Effector CD8-positive, alpha-beta T cell (primary cell): ENCODE measurements at regions not wholly inside any gene's neighbourhood (a gene's known extent, or its start where the extent isn't known, plus 50 kb on each side); places are given as distances from the start of the nearest gene placed in this dataset.

Source experiments
- DNase-seq: peaks from one replicate; lab custom pipeline; 2025; lab: John Stamatoyannopoulos, UW

DNA sequence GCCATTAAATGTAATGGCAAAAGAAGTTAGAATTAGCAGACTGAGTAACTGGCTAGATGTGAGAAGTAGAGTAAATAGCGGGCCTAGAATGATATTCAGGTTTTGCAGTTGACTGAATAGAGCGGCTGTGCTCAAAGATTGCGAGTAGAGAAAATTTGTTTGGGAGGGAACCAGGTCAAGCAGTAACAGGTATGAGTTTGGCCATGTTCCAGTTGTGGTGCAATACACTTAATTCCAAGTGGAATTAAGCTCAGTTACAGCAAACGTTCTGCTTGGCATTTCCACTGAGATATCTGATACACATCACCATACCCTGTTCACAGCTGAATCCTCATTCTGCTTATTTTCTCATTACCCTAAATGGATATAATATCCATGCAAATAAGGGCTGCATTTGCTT, 1382.9 kb downstream of the MRPL39 start:
- DNase-seq = no peak

DNA sequence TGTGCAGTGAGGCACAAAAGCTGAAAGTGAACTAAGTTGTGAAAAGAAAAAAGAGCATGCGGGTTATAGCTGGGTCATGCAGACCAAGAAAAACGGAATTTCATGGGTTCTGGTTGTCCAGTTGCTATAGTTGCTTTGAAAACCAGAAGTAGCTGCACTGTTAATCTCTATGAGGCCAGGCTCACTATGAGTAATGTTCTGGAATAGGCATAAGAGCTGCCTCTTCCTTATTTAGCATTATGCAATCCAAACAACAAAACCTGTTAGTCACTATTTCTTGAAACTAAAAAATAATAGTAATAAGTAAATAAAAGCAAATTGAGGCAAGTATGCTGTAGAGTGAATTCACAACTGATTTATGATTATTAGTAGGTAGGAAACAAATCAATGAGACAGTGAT, 1383.7 kb downstream of the MRPL39 start:
- no peak for DNase-seq

DNA sequence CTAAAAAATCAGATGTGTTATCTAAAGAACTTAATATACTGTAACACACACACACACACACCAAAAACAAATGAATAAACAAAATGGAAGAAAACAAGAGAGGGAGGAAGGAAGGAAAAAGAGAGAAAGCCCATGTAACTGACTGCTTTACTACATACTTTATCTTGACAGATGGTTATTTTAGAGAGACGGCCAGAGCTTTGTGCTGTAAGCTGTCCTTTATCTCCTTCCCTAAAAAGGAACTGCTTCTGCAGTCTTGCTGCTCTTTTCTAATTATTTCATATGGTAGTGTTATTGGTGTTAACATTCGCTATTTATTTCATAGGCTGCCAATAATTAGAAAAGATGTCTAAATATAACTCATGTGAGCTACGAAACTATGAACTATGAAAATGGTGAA, 1384.6 kb downstream of the MRPL39 start:
- DNase-seq = no peak

DNA sequence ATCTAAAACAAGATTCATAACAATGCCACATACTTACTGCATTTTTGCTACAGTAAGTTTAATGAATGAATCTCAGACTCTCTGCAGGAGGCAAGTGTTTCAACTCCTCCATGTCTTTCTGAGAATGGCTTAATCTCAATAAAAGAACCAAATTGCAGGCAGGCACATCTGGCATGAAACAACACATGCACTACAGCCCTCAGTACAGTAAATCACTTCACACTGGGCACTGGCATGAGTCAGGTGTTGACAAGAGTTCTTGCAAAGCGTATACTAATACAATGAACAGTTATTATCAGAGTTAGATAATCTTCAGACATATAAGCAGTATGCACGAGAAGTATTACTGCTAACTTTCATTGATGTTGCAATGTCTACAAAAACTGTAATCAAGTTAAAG, 1386.8 kb downstream of the MRPL39 start:
- DNase-seq = no peak

DNA sequence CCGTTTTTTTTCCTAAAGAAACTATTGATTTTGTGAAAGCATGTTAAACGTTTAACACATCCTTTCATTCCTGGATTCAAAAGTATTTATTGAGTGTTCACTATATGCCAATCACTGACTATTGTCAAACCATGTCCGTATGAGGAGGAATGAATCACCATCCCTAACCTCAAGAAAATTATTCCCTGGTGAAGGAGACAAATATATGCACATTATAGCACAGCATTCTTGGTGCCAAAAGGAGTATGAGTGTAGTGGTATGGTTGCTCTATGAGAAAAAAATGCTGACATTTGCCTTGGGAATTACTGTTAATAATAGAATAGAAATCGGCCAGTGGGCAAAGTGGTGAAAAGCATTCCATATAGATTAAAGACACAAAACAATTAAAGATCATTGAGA, 1390.1 kb downstream of the MRPL39 start:
- DNase-seq = no peak

DNA sequence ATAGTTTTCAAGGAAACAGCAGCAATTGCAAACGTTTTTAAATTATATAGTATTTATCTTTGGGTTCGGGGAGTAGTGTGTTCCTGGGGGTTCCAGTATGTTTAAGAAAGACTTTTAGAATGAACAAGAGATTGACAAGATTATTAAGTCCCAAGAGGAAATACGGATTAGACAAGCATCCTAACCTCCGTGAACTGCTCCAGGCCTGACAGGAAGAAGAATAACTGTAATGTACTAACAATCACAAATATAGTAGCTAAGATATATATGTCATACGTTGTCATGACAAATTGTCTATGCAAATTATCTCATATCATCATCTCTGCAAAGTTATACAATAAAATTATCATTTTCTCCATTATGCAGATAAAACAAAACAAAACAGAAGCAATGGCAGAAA, 1397.2 kb downstream of the MRPL39 start:
- DNase-seq = no peak

DNA sequence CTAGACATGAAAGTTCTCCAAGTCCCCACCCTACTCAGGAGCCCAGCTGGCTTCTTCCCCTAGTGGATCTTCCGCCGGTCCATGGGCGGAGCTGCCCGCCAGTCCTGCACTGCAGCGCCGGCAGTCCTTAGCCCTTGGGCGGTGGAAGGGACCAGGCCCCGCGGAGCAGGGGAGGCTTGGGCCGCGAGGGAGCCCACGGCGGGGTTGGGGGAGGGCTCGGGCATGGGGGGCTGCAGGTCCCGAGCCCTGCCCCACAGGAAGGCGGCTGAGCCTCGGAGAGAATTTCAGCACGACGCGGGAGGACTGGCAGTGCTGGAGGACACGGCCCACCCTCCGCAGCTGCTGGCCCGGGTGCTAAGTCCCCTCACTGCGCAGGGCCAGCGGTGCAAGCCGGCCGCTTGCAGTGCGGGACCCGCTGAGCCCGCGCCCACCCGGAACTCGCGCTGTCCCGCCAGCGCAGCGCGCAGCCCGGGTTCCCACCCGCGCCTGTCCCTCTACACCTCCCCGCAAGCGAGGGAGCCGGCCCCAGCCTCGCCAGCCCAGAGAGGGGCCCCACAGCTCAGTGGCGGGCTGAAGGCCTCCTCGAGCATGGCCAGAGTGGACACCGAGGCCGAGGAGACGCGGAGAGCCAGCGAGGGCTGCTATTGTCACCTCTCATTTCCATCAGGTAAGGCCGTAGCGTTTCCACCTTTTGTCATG, 1398.6 kb downstream of the MRPL39 start:
- no peak for DNase-seq

DNA sequence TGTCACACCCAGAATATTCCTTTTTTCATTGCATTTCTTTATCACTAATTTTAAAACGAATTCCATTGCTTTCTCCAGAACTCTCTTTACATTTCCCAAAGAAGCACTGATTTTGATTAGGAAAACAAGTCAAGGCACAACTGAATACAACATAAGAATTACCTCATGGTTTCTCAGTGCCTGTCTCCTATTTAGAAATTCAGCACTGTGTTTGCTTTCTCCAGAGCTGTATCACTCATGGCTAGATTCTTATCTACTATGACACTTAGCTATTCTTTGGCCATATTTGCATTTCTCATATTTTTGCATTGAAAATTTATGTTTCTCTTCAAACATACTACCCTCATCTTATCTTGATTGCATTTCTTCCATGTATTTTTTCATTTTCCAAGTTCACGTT, 1402.0 kb downstream of the MRPL39 start:
- no peak for DNase-seq

DNA sequence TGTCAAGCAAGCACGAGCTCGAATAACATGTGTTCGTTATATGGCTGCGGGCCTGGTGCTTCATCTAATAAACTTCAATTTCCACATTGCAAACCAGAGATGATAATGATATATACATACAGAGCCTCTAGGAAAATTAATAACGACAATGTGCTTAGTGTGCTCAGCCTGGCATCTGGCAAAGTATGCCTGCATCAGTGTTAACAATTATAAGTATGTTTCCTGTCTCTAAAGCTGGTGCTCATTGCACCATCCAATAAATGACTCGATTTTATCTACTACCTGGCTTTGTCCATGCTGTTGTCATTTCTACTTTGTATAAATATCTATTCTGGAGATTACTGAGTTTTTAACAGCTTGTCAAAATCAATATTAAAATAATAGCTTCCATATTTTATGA, 1402.6 kb downstream of the MRPL39 start:
- DNase-seq = no peak

DNA sequence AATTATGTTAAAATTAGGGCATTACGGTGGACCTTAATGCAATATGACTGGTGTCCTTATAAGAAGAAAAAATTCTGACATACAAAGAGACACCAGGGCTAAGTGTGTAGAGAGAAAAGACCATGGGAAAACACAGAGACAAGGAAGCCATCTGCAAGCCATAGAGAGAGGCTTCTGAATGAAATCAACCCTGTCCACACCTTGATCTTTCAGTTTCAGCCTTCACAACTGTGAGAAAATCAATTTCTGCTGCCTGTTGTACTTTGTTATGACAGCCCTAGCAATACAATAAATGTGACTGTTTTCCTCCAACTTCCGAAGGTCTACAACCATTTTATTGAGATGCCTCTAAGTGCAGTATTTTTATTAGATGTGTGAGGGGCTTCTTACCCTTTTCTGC, 1407.2 kb downstream of the MRPL39 start:
- DNase-seq = no peak

DNA sequence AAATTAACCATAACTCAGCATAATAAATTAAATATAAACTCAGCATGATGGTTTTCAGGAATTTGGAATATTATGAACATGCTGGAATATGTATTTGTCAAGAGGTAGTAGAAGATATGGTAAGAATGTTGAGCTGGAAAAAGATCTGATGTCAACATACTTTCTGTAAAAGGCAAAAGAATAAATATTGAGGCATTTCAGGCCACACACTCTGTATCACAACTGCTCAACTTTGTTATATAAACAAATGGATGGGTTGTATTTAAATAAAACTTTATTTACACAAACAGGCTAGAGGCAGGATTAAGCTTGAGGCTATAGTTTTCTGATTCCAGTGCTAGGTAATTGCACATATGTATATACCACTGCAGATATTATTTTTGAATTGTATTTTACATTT, 1409.4 kb downstream of the MRPL39 start:
- DNase-seq = no peak

DNA sequence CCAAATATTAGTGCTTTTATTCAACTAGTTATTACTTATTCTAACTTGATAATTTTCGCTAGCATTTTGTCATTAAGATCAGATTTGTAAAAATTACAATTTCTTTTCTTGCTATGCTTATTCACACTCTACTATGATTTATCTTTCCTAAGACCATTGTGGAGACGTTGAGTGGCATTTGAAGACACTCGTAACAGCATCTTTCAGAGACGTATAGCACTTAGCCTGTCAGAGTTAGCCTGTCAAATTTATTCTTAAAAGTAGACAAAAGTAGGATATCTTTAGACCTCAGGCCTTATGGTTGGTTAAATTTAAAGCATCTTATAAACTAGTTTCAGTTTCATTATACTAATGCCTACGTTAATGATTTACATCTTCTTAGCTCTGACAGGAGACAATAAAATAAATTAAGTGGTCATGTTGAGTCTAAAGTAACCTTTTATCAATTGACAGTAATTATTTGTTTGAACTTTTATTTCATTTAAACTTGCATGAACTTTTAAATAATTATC, 1410.1 kb downstream of the MRPL39 start:
- DNase-seq = no peak

DNA sequence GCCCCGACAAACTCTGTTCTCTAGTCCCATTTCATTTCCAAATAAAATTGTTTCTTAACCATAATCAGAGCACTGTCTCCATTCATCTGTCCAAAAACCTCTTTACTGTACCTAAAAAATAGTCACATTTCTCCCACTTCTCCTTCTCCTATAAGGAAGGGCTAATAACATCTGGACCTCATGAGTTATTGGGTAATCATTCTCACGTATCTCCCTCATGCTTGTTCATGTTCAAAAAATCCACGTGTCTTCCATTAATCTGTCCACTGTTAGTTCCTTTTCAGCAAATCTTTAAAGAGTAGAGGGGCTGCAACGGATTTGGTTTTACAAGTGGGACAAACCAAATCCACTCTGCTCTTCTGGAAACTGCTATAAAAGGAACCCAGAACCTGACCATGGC, 1418.8 kb downstream of the MRPL39 start:
- DNase-seq = no peak

DNA sequence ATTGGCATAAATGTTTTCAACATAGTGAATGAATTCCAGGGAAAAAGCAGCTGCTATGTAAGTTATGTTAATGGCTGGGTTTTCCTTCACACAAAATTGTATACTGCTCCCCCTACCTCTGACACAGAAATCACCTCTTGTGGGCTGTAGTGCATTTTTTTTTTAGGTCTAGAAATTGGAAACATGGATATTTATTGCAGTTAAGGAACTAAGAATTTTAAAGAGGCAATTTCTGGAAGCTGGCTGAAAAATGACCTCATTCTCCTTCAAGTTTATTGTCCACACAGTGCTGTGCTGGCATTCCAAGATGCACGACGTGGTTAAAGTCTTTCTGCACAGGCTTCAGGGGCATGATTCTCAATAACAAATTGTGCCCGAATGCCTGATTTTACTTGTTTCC, 1424.2 kb downstream of the MRPL39 start:
- no peak for DNase-seq

DNA sequence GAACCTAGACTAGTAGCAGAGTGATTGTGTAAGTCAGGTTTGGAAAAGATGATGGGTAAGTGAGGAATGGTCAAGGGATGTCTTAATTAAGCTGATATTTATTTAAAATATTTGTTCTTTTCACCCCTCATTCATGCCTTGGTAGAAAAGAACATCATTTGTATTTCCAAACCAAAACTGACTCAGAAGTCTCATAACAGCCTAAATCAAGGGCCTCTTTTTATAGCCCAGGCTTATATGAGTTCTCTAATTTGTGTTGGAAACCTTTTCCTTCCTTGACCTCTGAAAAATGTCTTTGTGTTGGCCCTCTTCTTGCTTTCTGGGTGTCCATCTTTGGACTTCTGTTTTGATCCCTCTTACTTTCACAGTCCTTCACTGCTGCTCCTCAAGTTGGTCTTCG, 1428.2 kb downstream of the MRPL39 start:
- DNase-seq = no peak

DNA sequence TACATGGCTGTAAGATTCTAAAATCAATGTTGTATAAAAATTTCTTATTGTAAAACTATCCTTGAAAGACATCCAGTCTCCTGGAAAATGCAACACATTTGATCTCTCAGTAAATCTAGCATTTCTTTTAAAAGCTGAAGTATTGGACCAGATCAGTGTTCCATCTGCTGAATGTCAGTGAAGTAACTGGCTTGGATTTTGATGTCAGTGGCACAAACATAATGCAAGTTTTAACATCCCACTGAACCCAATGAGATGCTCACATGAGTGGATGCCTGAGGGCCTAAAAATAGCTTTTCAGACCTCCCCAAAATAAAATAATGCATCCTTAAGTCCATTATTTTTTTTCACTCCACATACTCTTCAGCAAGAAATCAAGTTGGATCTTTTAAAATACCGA, 1432.2 kb downstream of the MRPL39 start:
- no peak for DNase-seq

DNA sequence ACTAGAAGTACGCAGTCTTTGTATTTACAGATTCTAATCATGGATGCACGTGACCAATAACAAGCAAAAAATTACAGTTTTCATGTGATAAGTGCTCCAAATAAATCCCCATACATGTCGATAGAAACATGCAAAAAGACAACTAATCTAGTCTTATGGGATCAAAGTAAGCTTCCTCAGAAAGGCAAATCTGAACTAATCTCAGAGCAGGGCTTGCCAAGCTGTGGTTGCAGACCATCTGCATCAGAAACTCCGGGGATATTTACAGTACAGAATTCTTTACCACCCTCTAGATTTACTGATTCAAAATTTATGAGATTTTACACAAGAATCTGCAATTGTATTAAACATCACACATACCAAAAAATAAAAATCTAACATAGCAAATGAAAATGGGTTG, 1435.5 kb downstream of the MRPL39 start:
- no peak for DNase-seq

DNA sequence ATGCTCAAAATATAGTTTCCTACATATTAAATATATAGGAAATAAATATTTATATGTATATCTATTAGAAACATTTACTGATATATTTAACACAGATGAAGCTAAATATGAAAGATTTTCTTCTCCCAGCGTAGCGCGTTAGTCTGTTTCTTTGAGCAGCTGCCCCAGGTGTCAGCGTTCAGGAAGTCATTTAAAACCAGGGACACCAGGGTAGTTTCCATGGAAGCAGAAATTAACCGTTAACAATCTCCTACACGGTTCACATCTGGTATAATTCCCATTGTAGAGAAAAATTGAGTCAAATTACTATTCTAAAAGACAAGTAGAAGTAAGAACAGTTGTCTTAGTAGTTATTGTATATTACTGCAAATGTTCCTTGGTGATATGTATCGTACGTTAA, 1443.7 kb downstream of the MRPL39 start:
- DNase-seq = no peak

DNA sequence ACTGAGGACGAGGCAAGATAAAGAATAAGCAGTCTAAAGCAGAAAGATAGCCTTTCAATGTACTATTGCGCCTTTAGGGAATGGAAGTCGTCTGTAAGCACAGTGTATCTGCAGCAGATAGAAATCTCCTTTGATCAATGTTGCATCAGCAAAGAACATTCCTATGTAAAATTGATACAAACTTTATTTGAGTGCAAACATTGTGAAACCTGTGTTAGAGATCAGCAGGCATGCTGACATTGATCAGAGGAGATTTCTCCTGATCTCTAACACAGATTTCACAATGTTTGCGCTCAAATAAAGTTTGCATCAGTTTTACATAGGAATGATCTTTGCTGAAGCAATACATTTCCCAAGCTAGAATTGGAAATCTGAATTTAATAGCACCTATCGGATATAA, 1446.8 kb downstream of the MRPL39 start:
- no peak for DNase-seq

DNA sequence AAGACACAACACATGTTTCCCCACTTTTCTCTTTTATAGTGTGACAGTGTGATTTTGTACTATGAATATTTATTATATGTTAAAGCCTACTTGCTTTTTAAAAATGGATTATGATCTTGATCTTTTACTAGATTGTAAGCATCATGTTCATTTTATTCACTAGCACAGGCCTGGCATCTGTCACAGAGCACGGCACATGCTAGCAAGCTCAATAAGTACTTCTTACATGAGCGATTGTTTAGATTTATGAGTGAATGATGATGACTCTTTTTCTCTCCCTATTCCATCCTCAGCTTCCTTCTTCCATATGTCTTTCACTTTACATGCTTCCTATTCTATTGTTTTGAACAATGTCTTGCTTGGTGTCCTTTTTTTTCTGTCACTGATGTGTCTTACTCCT, 1454.1 kb downstream of the MRPL39 start:
- DNase-seq = no peak

DNA sequence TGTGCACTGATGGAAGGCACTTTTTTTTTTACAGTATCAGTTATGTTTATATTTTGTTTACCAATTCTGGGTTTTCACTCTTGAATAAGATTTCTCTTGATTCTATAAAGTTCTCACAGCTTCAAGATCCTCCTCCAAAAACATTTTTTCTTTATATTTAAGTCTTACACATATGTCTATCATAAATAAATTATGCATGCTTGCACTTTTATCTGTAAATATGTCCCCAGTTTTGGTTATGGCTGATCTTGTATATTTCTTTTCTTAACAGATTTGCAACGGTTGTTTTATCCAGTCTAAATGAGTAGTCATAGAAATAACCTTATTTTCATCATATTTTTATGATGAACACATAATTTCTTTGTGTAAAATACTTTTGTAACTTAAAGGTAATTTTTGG, 1456.5 kb downstream of the MRPL39 start:
- DNase-seq = no peak

DNA sequence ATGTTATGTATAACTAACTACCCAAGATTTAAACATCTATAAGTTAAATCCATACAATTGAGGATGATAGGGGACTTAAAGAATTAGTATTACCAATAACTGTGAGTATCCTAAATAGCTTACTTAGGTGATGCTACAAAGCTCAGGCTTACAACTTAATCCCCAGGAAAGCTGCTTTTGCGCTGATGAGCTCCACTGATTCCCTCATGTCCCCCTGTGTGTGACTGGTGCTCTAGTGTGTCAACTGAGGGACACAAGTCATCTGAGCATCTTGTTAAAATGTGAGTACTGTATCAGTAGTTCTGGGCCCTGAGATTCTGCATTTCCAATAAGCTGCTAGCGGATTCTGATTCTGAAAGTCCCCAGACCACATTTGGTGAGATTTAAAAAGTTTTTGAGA, 1458.8 kb downstream of the MRPL39 start:
- no peak for DNase-seq

DNA sequence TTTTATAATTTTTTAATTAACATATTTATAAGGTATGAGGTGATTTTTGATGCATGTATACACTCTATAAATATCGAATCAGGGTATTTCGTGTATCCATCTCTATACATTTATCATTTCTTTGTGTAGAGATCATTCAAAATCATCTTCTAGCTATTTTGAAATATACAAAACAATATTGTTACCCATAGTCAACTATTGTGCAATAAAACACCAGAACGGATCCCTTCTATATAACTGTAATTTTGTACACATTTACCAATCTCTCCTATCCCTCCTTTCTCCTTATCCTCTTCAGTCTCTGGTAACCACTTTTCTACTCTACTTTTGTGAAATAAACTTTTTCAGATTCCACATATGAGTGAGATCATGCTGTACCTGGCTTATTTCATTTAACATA, 1459.6 kb downstream of the MRPL39 start:
- no peak for DNase-seq

DNA sequence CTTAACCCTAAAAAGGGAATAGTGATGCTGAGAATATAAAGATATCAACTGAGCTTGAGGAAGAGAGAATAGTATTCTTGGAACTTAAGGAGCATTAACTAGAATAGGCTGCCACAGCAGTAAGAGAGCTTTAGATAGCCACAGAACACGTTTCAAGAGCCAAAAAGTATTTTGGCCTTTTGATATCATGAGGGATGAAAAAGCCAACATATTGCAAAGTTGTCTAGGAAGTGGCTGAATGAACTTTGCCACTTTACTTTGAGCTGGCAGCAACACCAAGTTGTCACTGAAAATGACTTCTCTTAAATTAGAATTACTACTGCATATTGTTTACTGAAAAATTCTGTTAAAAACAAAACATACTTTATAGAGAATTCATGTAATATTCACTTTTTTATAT, 1476.2 kb downstream of the MRPL39 start:
- DNase-seq = no peak
